ENCODE measurements at regions not wholly inside any gene's neighbourhood (a gene's known extent, or its start where the extent isn't known, plus 50 kb on each side); places are given as distances from the start of the nearest gene placed in this dataset.

DNA sequence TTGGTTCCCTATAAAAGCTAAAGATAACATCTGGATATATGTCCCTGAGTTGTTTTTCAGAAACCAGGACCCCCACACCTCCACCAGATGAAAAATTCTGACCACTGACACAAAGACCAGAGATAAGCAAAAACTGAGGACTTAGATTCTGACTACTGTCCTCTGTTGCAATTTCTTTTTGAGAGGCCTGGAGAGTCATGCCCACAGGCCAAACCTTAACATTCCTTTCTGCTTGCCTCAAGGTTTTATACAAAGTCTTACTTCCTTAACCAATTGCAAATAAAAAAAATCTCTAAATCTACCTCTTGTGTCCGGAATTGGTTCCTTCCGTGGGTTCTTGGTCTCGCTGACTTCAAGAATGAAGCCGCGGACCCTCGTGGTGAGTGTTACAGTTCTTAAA lies 228.5 kb downstream of the ABCC12 start:
- TF ChIP-seq, protein P1, sequence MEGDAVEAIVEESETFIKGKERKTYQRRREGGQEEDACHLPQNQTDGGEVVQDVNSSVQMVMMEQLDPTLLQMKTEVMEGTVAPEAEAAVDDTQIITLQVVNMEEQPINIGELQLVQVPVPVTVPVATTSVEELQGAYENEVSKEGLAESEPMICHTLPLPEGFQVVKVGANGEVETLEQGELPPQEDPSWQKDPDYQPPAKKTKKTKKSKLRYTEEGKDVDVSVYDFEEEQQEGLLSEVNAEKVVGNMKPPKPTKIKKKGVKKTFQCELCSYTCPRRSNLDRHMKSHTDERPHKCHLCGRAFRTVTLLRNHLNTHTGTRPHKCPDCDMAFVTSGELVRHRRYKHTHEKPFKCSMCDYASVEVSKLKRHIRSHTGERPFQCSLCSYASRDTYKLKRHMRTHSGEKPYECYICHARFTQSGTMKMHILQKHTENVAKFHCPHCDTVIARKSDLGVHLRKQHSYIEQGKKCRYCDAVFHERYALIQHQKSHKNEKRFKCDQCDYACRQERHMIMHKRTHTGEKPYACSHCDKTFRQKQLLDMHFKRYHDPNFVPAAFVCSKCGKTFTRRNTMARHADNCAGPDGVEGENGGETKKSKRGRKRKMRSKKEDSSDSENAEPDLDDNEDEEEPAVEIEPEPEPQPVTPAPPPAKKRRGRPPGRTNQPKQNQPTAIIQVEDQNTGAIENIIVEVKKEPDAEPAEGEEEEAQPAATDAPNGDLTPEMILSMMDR (IDR thresholded peaks at IDR 0.05; ENCODE audit: low read length): no peak
- TF ChIP-seq EZH2 (IDR thresholded peaks at IDR 0.05; ENCODE audit: borderline replicate concordance, low read length): no peak

Data from OCI-LY1 (cell line).